ENCODE measurements at regions not wholly inside any gene's neighbourhood (a gene's known extent, or its start where the extent isn't known, plus 50 kb on each side); places are given as distances from the start of the nearest gene placed in this dataset.

DNA sequence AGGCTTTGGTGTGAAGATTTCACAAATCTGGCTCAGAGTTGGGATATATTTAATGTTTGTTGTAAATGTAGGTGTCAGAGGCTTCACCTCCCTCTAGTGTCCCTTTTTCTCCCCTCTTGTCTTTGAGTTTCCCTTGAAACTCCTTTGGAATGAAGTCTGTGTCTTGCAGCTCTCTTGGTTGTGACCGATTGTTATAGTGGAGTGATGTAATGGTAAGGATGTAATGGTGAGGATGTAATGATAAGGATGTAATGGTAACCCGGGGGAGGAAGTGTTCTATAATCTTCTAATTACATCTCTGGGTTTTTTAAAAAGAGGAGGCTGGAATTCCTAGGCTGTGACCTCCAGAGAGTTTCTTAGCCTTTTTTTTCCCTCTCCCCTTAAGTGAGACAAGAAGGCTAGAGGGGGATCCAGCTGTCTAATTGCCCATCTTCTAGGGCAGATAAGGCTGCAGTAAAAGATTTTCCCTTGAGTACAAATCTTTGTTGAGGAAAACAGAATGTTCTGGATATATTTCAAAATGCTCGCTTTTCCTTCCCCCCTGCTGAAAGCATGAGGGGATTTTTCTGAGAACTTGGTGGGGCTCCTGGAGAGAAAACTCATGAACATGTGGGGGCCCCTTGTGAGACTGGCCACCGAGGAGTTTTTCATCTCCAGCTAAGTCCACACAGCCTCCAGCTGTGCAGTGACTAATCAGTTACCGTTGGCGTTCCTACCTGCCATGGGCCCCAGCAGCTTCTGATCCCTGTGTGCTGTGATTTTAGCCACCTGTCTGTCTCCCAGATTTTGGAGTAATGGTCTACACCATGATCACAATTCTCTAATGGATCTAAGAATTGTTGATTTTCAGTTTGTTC, 156.7 kb upstream of the PMEPA1 start:
- TF ChIP-seq TAF1 (IDR thresholded peaks at IDR 0.05; ENCODE audit: borderline replicate concordance, insufficient read depth, low read length) (no peak), POLR2AphosphoS5 (IDR thresholded peaks at IDR 0.05; ENCODE audit: low read depth, low read length) (no peak), SIN3A (IDR thresholded peaks at IDR 0.05; ENCODE audit: borderline replicate concordance, insufficient read depth, low read length) (no peak), FOXP2 (optimal IDR thresholded peaks at IDR 0.05; ENCODE audit: borderline replicate concordance, extremely low read depth, extremely low read length, insufficient read depth) (no peak)
- TF ChIP-seq, protein P1, sequence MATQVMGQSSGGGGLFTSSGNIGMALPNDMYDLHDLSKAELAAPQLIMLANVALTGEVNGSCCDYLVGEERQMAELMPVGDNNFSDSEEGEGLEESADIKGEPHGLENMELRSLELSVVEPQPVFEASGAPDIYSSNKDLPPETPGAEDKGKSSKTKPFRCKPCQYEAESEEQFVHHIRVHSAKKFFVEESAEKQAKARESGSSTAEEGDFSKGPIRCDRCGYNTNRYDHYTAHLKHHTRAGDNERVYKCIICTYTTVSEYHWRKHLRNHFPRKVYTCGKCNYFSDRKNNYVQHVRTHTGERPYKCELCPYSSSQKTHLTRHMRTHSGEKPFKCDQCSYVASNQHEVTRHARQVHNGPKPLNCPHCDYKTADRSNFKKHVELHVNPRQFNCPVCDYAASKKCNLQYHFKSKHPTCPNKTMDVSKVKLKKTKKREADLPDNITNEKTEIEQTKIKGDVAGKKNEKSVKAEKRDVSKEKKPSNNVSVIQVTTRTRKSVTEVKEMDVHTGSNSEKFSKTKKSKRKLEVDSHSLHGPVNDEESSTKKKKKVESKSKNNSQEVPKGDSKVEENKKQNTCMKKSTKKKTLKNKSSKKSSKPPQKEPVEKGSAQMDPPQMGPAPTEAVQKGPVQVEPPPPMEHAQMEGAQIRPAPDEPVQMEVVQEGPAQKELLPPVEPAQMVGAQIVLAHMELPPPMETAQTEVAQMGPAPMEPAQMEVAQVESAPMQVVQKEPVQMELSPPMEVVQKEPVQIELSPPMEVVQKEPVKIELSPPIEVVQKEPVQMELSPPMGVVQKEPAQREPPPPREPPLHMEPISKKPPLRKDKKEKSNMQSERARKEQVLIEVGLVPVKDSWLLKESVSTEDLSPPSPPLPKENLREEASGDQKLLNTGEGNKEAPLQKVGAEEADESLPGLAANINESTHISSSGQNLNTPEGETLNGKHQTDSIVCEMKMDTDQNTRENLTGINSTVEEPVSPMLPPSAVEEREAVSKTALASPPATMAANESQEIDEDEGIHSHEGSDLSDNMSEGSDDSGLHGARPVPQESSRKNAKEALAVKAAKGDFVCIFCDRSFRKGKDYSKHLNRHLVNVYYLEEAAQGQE (IDR thresholded peaks at IDR 0.05; ENCODE audit: insufficient read depth in 1 of 2, low read depth in 2 of 2, low read length in 2 of 2) = no peak

DNA sequence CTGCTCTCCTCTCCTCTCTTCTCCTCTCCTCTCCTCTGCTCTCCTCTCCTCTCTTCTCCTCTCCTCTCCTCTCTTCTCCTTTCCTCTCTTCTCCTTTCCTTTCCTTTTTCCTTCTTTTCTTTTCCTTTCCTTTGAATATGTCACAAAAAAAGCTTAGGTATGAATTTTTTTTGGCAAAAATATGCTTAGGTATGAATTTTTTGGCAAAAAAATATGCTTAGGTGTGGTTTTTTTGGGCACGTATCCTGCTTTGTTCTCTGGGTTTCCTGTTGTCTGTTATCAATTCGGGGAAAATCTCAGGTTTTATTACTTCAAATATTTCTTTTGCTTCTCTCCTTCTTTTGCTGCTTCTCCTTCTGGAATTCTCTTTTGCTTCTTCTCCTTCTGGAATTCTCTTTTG, 155.5 kb upstream of the PMEPA1 start:
- no peak for TF ChIP-seq POLR2AphosphoS5 (IDR thresholded peaks at IDR 0.05; ENCODE audit: low read depth, low read length)
- TF ChIP-seq SIN3A (IDR thresholded peaks at IDR 0.05; ENCODE audit: borderline replicate concordance, insufficient read depth, low read length) = no peak
- TF ChIP-seq, protein P1 (IDR thresholded peaks at IDR 0.05; ENCODE audit: insufficient read depth in 1 of 2, low read depth in 2 of 2, low read length in 2 of 2) = no peak
- no peak for TF ChIP-seq TAF1 (IDR thresholded peaks at IDR 0.05; ENCODE audit: borderline replicate concordance, insufficient read depth, low read length)
- TF ChIP-seq FOXP2 (optimal IDR thresholded peaks at IDR 0.05; ENCODE audit: borderline replicate concordance, extremely low read depth, extremely low read length, insufficient read depth) = no peak

DNA sequence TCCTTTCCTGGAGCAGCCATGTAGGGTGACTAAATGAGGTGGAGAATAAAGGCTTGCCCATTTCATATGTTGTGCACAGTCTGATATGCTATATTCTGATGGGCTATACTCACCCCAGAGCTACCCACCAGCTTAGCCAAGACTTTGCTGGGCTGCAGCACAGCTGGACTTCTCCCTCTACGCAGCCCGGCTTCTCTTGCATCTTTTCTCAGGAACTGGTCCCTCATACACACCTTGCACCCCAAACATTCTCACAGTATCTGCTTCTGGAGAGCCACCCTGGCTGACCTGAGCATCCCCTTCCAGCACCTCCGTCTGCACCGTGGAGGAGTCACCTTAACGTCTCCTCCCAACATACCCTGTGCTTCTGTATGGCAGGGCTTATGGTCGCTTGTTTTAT, 150.8 kb upstream of the PMEPA1 start:
- TF ChIP-seq TAF1 (IDR thresholded peaks at IDR 0.05; ENCODE audit: borderline replicate concordance, insufficient read depth, low read length) = no peak
- TF ChIP-seq, protein P1 (IDR thresholded peaks at IDR 0.05; ENCODE audit: insufficient read depth in 1 of 2, low read depth in 2 of 2, low read length in 2 of 2) = no peak
- no peak for TF ChIP-seq SIN3A (IDR thresholded peaks at IDR 0.05; ENCODE audit: borderline replicate concordance, insufficient read depth, low read length)
- TF ChIP-seq POLR2AphosphoS5 (IDR thresholded peaks at IDR 0.05; ENCODE audit: low read depth, low read length) = no peak
- no peak for TF ChIP-seq FOXP2 (optimal IDR thresholded peaks at IDR 0.05; ENCODE audit: borderline replicate concordance, extremely low read depth, extremely low read length, insufficient read depth)

DNA sequence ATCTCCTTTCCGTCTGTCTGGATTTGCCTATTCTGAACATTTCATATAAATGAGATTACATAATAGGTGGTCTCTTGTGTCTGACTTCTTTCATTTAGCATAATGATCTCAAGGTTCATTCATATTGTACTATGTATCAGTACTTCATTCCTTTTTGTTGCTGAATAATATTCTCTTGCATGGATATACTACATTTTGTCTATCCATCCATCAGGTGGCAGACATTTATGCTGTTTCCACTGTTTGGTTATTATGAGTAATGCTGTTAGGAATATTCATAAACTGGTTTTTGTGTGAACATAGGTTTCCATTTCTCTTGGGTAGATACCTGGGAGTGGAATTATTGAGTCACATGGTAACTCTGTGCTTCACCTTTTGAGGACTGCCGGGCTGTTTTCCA, 148.2 kb upstream of the PMEPA1 start:
- no peak for TF ChIP-seq POLR2AphosphoS5 (IDR thresholded peaks at IDR 0.05; ENCODE audit: low read depth, low read length)
- TF ChIP-seq FOXP2 (optimal IDR thresholded peaks at IDR 0.05; ENCODE audit: borderline replicate concordance, extremely low read depth, extremely low read length, insufficient read depth) = no peak
- TF ChIP-seq TAF1 (IDR thresholded peaks at IDR 0.05; ENCODE audit: borderline replicate concordance, insufficient read depth, low read length) = no peak
- TF ChIP-seq, protein P1 (IDR thresholded peaks at IDR 0.05; ENCODE audit: insufficient read depth in 1 of 2, low read depth in 2 of 2, low read length in 2 of 2) = no peak
- TF ChIP-seq SIN3A (IDR thresholded peaks at IDR 0.05; ENCODE audit: borderline replicate concordance, insufficient read depth, low read length) = no peak
